ENCODE measurements at regions not wholly inside any gene's neighbourhood (a gene's known extent, or its start where the extent isn't known, plus 50 kb on each side); places are given as distances from the start of the nearest gene placed in this dataset.

GRCh38 chr12:22740656-22741355 lies 115.8 kb downstream of the ETNK1 start:
- DNase-seq: no peak

- DNase-seq: no peak
Observed at GRCh38 chr12:22743700-22744099, 118.7 kb downstream of the ETNK1 start.

GRCh38 chr12:22744197-22744596 lies 119.2 kb downstream of the ETNK1 start:
- DNase-seq: no peak

GRCh38 chr12:22746720-22747119 lies 121.7 kb downstream of the ETNK1 start:
- no peak for DNase-seq

GRCh38 chr12:22755629-22756028 lies 130.7 kb downstream of the ETNK1 start:
- DNase-seq: no peak

GRCh38 chr12:22759769-22760674 lies 135.1 kb downstream of the ETNK1 start:
- no peak for DNase-seq

- DNase-seq: no peak
Observed at GRCh38 chr12:22765421-22766130, 140.6 kb downstream of the ETNK1 start.

GRCh38 chr12:22766911-22767420 lies 142.0 kb downstream of the ETNK1 start:
- DNase-seq: no peak

GRCh38 chr12:22781339-22781738 lies 156.4 kb downstream of the ETNK1 start:
- no peak for DNase-seq

GRCh38 chr12:22787557-22787956 lies 162.6 kb downstream of the ETNK1 start:
- no peak for DNase-seq

GRCh38 chr12:22788913-22789312 lies 163.9 kb downstream of the ETNK1 start:
- DNase-seq: no peak

GRCh38 chr12:22792138-22792537 lies 167.2 kb downstream of the ETNK1 start:
- DNase-seq: no peak

GRCh38 chr12:22794017-22794416 lies 169.0 kb downstream of the ETNK1 start:
- DNase-seq: no peak

- no peak for DNase-seq
Observed at GRCh38 chr12:22796941-22797630, 172.1 kb downstream of the ETNK1 start.

GRCh38 chr12:22797701-22798100 lies 172.7 kb downstream of the ETNK1 start:
- DNase-seq: no peak

- DNase-seq: no peak
Observed at GRCh38 chr12:22798116-22798515, 173.1 kb downstream of the ETNK1 start.

- DNase-seq: no peak
Observed at GRCh38 chr12:22799503-22799902, 174.5 kb downstream of the ETNK1 start.

- DNase-seq: no peak
Observed at GRCh38 chr12:22800332-22800731, 175.4 kb downstream of the ETNK1 start.

GRCh38 chr12:22802883-22803630 lies 178.1 kb downstream of the ETNK1 start:
- DNase-seq: no peak

GRCh38 chr12:22803725-22804124 lies 178.8 kb downstream of the ETNK1 start:
- DNase-seq: no peak

- no peak for DNase-seq
Observed at GRCh38 chr12:22808860-22809259, 183.9 kb downstream of the ETNK1 start.

- no peak for DNase-seq
Observed at GRCh38 chr12:22810036-22810435, 185.1 kb downstream of the ETNK1 start.
